ENCODE measurements at regions not wholly inside any gene's neighbourhood (a gene's known extent, or its start where the extent isn't known, plus 50 kb on each side); places are given as distances from the start of the nearest gene placed in this dataset.
"Not testable (repeated sequence)": the region's sequence is repeated elsewhere in the genome, so short reads cannot be mapped to it uniquely, and the experiment has no call there.

DNA sequence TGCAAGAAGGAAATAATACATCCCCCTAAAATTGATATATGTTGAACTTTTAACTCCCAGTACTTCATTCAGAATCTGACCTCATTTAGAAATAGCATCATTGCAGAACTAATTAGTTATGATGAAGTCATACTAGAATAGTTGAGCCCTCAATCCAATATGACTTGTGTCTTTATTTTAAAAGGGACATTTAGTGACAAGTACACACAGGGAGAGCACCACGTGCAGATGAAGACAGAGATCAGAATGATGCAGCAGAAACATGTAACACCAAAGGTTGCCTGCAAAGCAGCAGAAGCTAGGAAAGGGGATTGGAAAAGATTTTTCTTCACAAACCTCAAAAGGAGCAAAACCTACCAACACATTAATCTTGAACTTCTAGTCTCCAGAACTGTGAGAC, 2602.5 kb downstream of the PCDH9 start:
- H3K4me1 Mint-ChIP-seq (ENCODE audit: low read depth), result no peaks in the 10 kb centered on the region
- H3K4me3 Mint-ChIP-seq, result no peak overlapping the region
- no peaks in the 10 kb centered on the region for H3K27me3 Mint-ChIP-seq
- H3K9me3 Mint-ChIP-seq (ENCODE audit: low read depth), result peaks cover 3% of the 10 kb centered on the region
- no peak overlapping the region for H3K27ac Mint-ChIP-seq
- H3K36me3 Mint-ChIP-seq, result no peaks in the 10 kb centered on the region

DNA sequence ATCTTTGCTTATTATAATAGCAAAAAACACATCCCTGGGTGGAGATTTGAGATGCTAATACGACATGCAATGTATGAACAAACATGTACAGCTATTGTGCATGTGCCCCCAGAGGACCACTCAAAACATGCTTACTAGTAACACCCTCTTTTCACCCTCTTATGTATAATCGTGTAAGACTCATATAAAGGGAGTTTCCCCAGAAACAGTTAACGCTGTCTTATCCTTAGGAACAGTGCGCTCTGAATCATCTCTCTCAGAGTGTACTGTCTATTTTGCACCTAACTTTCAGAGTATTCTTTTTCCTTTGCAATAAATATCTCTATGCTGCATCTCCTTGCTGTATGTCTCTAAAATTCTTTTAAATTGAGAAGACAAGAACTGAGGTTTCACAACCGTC, 2604.0 kb downstream of the PCDH9 start:
- H3K27ac Mint-ChIP-seq, result no peak overlapping the region
- no peaks in the 10 kb centered on the region for H3K36me3 Mint-ChIP-seq
- H3K4me3 Mint-ChIP-seq, result no peak overlapping the region
- H3K4me1 Mint-ChIP-seq (ENCODE audit: low read depth), result no peaks in the 10 kb centered on the region
- H3K27me3 Mint-ChIP-seq, result no peaks in the 10 kb centered on the region
- H3K9me3 Mint-ChIP-seq (ENCODE audit: low read depth), result peaks cover 3% of the 10 kb centered on the region

DNA sequence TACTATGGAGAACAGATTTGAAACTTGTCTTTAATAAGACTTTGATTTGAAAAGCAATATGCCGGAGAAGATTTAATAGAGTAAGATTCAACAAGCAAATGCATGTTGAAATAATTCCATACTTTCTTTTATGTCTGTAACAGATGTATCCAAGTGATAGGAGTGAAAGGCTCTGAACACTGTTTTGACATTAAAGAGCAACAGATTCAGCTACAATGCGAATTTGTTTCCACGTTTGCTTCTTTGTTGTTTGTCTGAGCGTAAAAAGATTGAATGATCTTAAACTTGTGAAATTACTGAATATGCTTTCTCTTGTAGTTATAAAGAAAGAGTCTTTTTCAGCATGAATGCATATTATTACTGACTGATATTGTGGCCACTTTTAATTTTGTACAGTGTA, 2612.9 kb downstream of the PCDH9 start:
- no peaks in the 10 kb centered on the region for H3K4me1 Mint-ChIP-seq (ENCODE audit: low read depth)
- no peaks in the 10 kb centered on the region for H3K27me3 Mint-ChIP-seq
- H3K36me3 Mint-ChIP-seq, result no peaks in the 10 kb centered on the region
- H3K4me3 Mint-ChIP-seq, result no peak overlapping the region
- peaks cover 6% of the 10 kb centered on the region for H3K9me3 Mint-ChIP-seq (ENCODE audit: low read depth)
- H3K27ac Mint-ChIP-seq, result no peak overlapping the region

DNA sequence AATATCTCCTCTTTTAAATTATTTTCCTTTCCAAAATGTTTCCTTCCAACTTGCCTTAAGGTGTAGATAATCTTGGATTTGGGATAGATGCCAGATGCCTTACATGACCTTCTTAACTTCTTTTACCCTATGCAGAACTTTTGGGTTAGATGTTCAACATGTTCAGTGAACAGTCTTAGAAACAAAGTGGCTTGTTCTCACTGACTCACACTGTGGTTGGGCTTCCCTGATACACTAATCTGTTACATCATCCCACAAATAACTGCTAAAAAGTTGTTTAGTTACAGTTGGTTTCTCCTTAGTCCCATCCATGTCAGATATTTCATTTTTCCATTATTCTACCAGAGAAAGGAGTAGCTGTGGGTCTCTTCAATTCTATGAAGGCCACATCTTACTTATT, 2638.2 kb downstream of the PCDH9 start:
- Mint-ChIP-seq H3K27me3 (no peaks in the 10 kb centered on the region), H3K36me3 (no peaks in the 10 kb centered on the region), H3K27ac (no peak overlapping the region), H3K9me3 (ENCODE audit: low read depth) (peaks cover 21% of the 10 kb centered on the region), H3K4me1 (ENCODE audit: low read depth) (no peaks in the 10 kb centered on the region), H3K4me3 (no peak overlapping the region)

DNA sequence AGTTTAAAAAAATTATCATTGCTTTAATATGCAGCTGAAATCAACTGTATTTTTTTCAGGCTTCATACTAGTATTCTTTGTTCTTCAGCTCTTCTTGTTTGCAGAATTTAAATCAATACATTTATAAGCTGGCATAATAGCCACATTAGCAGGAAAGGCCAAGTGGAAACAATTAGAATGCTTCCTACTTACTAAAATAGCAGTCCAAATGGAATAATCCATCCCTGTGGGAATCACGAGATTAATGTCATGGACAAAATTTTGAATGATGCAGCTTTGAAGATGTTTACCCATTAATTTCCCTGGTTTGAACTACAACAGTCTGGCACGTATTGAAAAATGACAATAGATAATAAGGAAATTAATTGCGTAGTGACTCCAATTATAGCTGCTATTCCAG, 2650.8 kb downstream of the PCDH9 start:
- H3K36me3 Mint-ChIP-seq, result no peaks in the 10 kb centered on the region
- H3K27me3 Mint-ChIP-seq, result no peaks in the 10 kb centered on the region
- no peak overlapping the region for H3K27ac Mint-ChIP-seq
- H3K9me3 Mint-ChIP-seq (ENCODE audit: low read depth), result peaks cover 15% of the 10 kb centered on the region
- H3K4me3 Mint-ChIP-seq, result no peak overlapping the region
- H3K4me1 Mint-ChIP-seq (ENCODE audit: low read depth), result no peaks in the 10 kb centered on the region

DNA sequence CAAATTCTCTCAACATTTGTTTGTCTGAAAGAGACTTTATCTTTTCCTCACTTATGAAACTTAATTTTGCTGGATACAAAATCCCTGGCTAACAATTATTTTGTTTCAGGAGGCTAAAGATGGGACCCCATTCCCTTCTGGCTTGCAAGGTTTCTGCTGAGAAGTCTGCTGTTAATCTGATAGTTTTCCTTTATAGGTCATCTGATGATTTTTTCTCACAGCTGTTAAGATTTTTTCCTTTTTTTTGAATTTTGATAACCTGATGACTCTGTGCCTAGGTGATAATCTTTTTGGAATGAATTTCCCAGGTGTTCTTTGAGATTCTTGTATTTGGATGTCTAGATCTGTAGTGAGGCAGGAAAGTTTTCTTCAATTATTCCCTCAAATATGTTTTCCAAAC, 2661.4 kb downstream of the PCDH9 start:
- Mint-ChIP-seq H3K4me1 (ENCODE audit: low read depth) (no peaks in the 10 kb centered on the region), H3K36me3 (no peaks in the 10 kb centered on the region), H3K9me3 (ENCODE audit: low read depth) (peaks cover 38% of the 10 kb centered on the region), H3K4me3 (no peak overlapping the region), H3K27ac (no peak overlapping the region), H3K27me3 (no peaks in the 10 kb centered on the region)

DNA sequence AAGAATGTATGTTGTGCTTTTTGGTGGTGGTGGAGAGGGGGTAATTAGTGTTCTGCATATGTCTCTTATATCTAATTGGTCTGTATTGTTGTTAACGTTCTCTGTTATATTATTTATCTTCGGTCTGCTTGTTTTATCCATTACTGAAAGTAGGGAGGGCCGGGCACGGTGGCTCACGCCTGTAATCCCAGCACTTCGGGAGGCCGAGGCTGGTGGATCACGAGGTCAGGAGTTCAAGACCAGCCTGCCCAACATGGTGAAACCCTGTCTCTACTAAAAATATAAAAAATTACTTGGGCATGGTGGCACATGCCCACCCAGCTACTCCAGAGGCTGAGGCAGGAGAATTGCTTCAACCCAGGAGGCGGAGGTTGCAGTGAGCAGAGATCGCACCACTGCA, 2672.1 kb downstream of the PCDH9 start:
- not testable (repeated sequence) for H3K27ac Mint-ChIP-seq; H3K27me3 Mint-ChIP-seq; H3K4me1 Mint-ChIP-seq (ENCODE audit: low read depth); H3K4me3 Mint-ChIP-seq; H3K36me3 Mint-ChIP-seq; H3K9me3 Mint-ChIP-seq (ENCODE audit: low read depth)

DNA sequence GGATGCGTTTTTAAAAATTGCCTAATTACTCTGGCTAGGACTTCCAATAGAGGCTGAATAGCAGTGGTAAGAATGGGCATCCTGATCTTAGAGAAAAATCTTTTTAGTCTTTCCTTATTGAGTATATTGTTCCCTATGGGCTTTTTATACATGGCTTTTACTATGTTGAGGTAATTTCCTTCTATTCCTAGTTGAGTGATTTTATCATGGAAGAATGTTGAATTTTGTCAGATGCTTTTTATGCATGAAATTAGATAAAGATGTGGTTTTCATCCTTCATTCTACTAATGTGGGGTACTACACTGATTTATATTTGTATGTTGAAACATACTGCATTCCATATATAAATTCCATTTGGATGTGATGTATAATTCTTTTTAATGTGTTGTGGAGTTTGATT, 2673.8 kb downstream of the PCDH9 start:
- H3K27me3 Mint-ChIP-seq, result no peaks in the 10 kb centered on the region
- H3K4me3 Mint-ChIP-seq, result no peak overlapping the region
- peaks cover 5% of the 10 kb centered on the region for H3K9me3 Mint-ChIP-seq (ENCODE audit: low read depth)
- no peak overlapping the region for H3K27ac Mint-ChIP-seq
- H3K4me1 Mint-ChIP-seq (ENCODE audit: low read depth), result no peaks in the 10 kb centered on the region
- H3K36me3 Mint-ChIP-seq, result no peaks in the 10 kb centered on the region

DNA sequence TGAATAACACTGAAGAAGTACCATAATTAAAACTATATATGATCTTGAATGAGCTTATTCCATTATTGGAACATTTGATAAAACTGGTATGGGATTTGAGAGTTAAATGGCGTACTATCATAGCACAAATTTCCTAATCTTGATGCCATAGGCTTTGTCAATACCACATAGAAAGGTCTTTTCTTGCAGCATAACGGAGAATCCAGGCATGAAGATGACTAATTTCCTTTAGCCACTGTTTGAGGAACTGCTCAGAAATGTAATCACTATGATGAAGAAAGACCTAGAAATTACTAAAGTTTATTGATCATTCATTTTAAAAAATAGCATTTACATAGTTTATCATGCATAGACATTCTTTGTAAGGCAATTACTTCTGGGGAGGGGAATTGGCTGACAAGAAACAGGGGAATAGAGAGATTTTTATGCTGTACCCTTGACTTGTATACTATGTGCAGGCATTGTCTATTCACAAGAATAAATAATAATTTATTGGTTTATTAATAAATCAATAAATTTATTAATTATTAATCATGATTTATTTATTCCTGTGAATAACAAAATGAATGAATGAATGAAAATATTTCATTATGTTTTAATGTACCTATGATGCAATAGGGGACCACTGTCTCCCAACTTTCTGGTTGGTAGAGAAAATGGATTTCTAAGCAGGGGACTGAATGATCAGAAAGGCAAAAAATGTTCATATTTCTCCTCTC, 2676.6 kb downstream of the PCDH9 start:
- no peaks in the 10 kb centered on the region for H3K27me3 Mint-ChIP-seq
- H3K9me3 Mint-ChIP-seq (ENCODE audit: low read depth), result peaks cover 8% of the 10 kb centered on the region
- no peaks in the 10 kb centered on the region for H3K4me1 Mint-ChIP-seq (ENCODE audit: low read depth)
- no peak overlapping the region for H3K4me3 Mint-ChIP-seq
- H3K27ac Mint-ChIP-seq, result no peak overlapping the region
- no peaks in the 10 kb centered on the region for H3K36me3 Mint-ChIP-seq

DNA sequence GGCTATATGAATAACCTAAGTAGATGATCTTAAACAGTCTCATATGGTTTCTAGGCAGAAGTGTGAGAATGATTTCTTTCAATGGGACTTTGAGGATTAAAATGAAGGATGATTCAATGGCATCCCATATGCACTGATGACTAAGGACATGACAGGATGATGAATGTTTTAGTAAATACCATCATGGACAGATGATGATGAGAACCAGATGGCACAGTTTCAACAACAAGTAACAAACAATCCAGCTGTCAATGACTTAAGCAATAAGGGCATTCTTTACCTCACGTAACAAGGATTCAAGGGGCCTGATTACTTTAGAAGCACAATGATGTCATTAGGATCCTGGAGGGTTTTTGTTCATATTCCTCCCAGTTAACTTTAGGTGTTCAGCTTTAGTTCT, 2678.4 kb downstream of the PCDH9 start:
- no peaks in the 10 kb centered on the region for H3K27me3 Mint-ChIP-seq
- peaks cover 4% of the 10 kb centered on the region for H3K9me3 Mint-ChIP-seq (ENCODE audit: low read depth)
- no peaks in the 10 kb centered on the region for H3K36me3 Mint-ChIP-seq
- no peaks in the 10 kb centered on the region for H3K4me1 Mint-ChIP-seq (ENCODE audit: low read depth)
- H3K27ac Mint-ChIP-seq, result no peak overlapping the region
- H3K4me3 Mint-ChIP-seq, result no peak overlapping the region

DNA sequence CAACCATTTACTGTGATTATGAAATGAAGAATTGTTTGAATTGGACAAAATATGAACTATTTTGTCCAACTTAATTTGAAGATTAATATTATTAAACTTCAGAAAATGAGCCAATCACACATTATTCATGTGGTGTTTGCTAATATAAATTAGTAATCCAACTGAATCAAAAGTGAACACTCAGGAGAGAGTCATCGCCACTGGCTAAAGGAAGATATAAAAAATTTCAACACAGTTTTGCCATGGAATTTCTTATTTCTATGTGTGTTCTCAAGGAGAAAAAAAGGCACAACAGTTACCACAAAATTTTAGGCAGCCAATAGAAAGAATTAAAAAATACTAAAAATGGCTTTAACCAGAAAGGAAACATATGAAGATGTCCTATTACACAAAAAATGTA, 2683.8 kb downstream of the PCDH9 start:
- Mint-ChIP-seq H3K36me3 (no peaks in the 10 kb centered on the region), H3K27ac (no peak overlapping the region), H3K27me3 (no peaks in the 10 kb centered on the region), H3K4me1 (ENCODE audit: low read depth) (no peaks in the 10 kb centered on the region), H3K9me3 (ENCODE audit: low read depth) (peaks cover 2% of the 10 kb centered on the region), H3K4me3 (no peak overlapping the region)

DNA sequence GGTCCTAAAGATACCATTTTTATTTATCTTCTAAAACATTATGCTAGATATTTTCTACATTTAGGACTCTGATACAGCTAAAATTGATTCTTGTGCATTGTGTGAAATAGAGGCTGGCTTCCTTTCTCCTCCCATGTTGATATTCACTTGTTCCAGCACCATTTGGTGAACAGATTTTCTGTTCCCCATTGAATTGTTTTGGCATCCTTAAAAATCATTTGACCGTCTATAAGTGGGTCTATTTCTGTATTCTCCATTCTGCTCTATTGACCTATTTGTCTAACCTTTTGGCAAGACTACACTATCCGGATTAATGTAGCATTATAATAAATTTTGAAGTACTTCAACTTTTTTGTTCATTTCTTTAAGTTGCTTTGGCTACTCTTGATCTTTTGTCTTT, 2689.2 kb downstream of the PCDH9 start:
- H3K27me3 Mint-ChIP-seq, result no peaks in the 10 kb centered on the region
- no peak overlapping the region for H3K4me3 Mint-ChIP-seq
- no peaks in the 10 kb centered on the region for H3K4me1 Mint-ChIP-seq (ENCODE audit: low read depth)
- H3K36me3 Mint-ChIP-seq, result no peaks in the 10 kb centered on the region
- H3K27ac Mint-ChIP-seq, result no peak overlapping the region
- H3K9me3 Mint-ChIP-seq (ENCODE audit: low read depth), result no peaks in the 10 kb centered on the region

DNA sequence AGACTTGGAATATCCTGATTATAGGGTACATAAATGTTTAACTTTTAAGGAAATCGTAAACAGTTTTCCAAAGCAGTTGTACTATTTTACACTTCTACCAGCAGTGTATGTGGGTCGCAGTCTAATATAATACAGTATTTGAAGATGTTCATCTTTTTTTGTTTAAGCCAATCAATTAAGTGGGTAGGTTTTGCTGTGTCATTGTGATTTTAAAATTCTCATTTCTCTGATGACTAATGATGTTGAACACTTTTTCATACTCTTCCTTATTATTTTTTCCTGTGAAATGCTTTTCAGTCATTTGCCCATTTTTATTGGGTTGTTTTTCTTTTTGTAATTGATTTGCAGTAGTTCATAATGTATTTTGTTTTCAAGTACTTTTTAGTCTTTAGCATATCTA, 2689.7 kb downstream of the PCDH9 start:
- H3K36me3 Mint-ChIP-seq, result no peaks in the 10 kb centered on the region
- H3K27me3 Mint-ChIP-seq, result no peaks in the 10 kb centered on the region
- no peaks in the 10 kb centered on the region for H3K4me1 Mint-ChIP-seq (ENCODE audit: low read depth)
- H3K27ac Mint-ChIP-seq, result no peak overlapping the region
- no peak overlapping the region for H3K4me3 Mint-ChIP-seq
- H3K9me3 Mint-ChIP-seq (ENCODE audit: low read depth), result no peaks in the 10 kb centered on the region

DNA sequence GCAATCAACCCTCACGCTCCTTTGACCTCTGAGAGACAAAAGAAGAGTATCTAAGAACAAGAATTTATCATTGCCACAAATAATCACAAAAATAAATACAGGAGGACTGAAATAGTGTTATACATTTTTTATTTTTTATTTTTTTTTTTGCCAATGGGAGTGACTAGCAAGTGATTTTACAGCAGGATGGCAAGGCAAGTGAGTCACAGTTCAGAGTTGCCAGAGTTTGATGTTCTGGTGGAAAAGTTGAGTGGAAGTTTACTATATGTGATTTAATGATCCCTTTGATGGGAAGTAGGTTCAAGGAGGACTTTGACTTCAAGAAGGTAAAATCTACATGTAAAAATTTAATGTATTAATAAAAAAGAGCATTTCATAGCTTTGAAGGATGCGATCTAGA, 2691.4 kb downstream of the PCDH9 start:
- Mint-ChIP-seq H3K4me1 (ENCODE audit: low read depth) (no peaks in the 10 kb centered on the region), H3K27ac (no peak overlapping the region), H3K27me3 (no peaks in the 10 kb centered on the region), H3K9me3 (ENCODE audit: low read depth) (no peaks in the 10 kb centered on the region), H3K4me3 (no peak overlapping the region), H3K36me3 (no peaks in the 10 kb centered on the region)

DNA sequence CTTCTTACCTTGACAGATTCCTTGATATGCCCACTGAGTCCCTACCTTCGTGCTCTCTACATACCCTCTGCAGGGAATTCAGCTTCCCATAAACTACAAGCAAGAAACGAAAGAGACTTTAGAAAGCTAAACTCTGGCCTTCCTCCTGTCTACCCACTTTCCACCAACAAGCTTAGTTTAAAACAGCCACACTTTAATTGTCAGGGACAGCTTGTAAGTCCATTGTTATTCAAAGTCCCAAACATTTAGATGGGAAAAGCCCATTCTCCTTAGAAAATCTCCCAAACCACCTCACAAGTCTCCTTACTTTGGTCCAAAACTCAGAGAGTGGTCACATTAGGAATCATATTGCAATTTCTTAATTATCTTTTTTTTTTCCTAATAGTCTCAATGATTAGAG, 2695.8 kb downstream of the PCDH9 start:
- H3K27ac Mint-ChIP-seq, result no peak overlapping the region
- H3K4me1 Mint-ChIP-seq (ENCODE audit: low read depth), result no peaks in the 10 kb centered on the region
- H3K36me3 Mint-ChIP-seq, result no peaks in the 10 kb centered on the region
- no peaks in the 10 kb centered on the region for H3K9me3 Mint-ChIP-seq (ENCODE audit: low read depth)
- no peaks in the 10 kb centered on the region for H3K27me3 Mint-ChIP-seq
- H3K4me3 Mint-ChIP-seq, result no peak overlapping the region

DNA sequence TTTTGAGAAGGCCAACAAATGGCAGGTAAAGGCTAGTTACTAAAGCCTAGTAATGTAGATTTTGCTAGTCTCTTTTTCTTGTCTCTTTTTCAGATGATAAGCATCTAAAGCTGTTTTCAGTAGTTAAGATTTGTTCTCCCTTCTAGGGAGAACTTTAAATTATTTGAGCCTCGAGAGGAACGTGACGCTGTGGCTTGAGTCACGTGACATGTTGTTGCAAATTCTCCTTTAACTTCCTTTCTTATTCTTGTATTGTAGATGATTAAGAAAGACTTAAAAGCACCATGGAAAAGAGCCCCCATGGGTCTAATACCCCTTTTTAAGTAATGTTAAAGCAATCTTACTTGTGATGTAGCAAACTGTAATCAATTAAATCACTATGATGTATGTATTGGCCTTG, 2698.7 kb downstream of the PCDH9 start:
- Mint-ChIP-seq H3K27me3 (no peaks in the 10 kb centered on the region), H3K4me3 (no peak overlapping the region), H3K36me3 (no peaks in the 10 kb centered on the region), H3K27ac (no peak overlapping the region), H3K9me3 (ENCODE audit: low read depth) (no peaks in the 10 kb centered on the region), H3K4me1 (ENCODE audit: low read depth) (no peaks in the 10 kb centered on the region)
